Thyroid gland (tissue), 4 donors: ENCODE measurements at regions not wholly inside any gene's neighbourhood (a gene's known extent, or its start where the extent isn't known, plus 50 kb on each side); places are given as distances from the start of the nearest gene placed in this dataset.

Source experiments
- DNase-seq, 2 donors: peaks; one replicate each; pipeline ENCODE4 v3.0.0-alpha.2; 2019
- H3K27ac ChIP-seq, 3 donors: fragments of 200-600 bp; sonication (generic); 1 replicate in 2 of 3; 2 replicates in 1 of 3; pipeline ENCODE4 v1.5.1; 2016 to 2019; ENCODE audit warnings: mild to moderate bottlenecking in 1 of 3, moderate library complexity in 1 of 3
- H3K27me3 ChIP-seq: fragments of 200-600 bp; sonication (generic); one replicate; pipeline ENCODE4 v1.5.1; 2019
- H3K36me3 ChIP-seq, 2 donors: fragments of 200-600 bp; sonication (generic); one replicate each; pipeline ENCODE4 v1.5.1; 2016 to 2019
- H3K4me1 ChIP-seq, 2 donors: fragments of 200-600 bp; sonication (generic); one replicate each; pipeline ENCODE4 v1.5.1; 2017 to 2019
- H3K4me3 ChIP-seq, 3 donors: fragments of 200-600 bp; sonication (generic); replicated peaks in 1 of 3; 1 replicate in 2 of 3; 2 replicates in 1 of 3; pipeline ENCODE4 v1.5.1; 2016; ENCODE audit warnings: mild to moderate bottlenecking in 1 of 3
- H3K9me3 ChIP-seq: fragments of 200-600 bp; sonication (generic); one replicate; pipeline ENCODE4 v1.5.1; 2017
- POLR2A ChIP-seq, 2 donors: fragments of 450-650 bp; IDR thresholded peaks; one replicate each; pipeline ENCODE4 v1.6.1; 2017; ENCODE audit warnings: antibody characterized with exemption in 2 of 2, mild to moderate bottlenecking in 2 of 2, moderate library complexity in 1 of 2
- WGBS, 2 donors: methylation state at CpG; one replicate each; pipeline ENCODE4 v1.1.5; 2017; 5-methylcytosine and 5-hydroxymethylcytosine counted together
- intact Hi-C: fragments of 100-400 bp; cut with DNase I; formaldehyde crosslinking; loops from one replicate; pipeline ENCODE4 v1.15.1; 2023
- TF ChIP-seq, protein P1 (sequence below), 6 experiments: fragments of 200-600 bp in 3 of 6; fragments of 450-650 bp in 3 of 6; sonication (generic) in 3 of 6; IDR thresholded peaks; one replicate each; pipeline ENCODE4 v1.5.1; 2016 to 2019; ENCODE audit warnings: antibody characterized with exemption in 6 of 6, mild to moderate bottlenecking in 2 of 6, inconsistent platforms in 1 of 6, moderate library complexity in 1 of 6

DNA sequence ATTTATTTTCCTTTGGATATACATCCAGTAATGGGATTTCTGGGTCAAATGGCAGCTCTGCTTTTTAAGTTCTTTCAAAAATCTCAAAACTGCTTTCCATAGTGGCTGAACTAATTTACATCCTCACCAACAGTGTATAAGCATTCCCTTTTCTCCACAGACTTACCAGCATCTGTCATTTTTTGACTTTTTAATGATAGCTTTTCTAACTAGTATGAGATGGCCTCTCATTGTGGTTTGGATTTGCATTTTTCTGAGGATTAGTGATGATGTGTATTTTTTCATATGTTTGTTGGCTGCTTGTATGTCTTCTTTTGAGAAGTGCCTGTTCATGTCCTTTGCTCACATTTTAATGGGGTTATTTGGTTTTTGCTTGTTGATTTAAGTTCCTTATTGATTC lies 90.0 kb upstream of the HMHB1 start:
- intact Hi-C loops: no loop called here
- Histone ChIP-seq H3K36me3 (no peaks in the 10 kb centered on the region), H3K27ac (no peak overlapping the region), H3K27me3 (no peaks in the 10 kb centered on the region), H3K9me3 (no peaks in the 10 kb centered on the region), H3K4me1 (peaks cover 0 to 3% of the 10 kb centered on the region in 2 donors), H3K4me3 (no peak overlapping the region)
- no peak for DNase-seq
- TF ChIP-seq, protein P1, sequence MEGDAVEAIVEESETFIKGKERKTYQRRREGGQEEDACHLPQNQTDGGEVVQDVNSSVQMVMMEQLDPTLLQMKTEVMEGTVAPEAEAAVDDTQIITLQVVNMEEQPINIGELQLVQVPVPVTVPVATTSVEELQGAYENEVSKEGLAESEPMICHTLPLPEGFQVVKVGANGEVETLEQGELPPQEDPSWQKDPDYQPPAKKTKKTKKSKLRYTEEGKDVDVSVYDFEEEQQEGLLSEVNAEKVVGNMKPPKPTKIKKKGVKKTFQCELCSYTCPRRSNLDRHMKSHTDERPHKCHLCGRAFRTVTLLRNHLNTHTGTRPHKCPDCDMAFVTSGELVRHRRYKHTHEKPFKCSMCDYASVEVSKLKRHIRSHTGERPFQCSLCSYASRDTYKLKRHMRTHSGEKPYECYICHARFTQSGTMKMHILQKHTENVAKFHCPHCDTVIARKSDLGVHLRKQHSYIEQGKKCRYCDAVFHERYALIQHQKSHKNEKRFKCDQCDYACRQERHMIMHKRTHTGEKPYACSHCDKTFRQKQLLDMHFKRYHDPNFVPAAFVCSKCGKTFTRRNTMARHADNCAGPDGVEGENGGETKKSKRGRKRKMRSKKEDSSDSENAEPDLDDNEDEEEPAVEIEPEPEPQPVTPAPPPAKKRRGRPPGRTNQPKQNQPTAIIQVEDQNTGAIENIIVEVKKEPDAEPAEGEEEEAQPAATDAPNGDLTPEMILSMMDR (IDR thresholded peaks at IDR 0.05): no peak
- no peak for TF ChIP-seq POLR2A (IDR thresholded peaks at IDR 0.05)

DNA sequence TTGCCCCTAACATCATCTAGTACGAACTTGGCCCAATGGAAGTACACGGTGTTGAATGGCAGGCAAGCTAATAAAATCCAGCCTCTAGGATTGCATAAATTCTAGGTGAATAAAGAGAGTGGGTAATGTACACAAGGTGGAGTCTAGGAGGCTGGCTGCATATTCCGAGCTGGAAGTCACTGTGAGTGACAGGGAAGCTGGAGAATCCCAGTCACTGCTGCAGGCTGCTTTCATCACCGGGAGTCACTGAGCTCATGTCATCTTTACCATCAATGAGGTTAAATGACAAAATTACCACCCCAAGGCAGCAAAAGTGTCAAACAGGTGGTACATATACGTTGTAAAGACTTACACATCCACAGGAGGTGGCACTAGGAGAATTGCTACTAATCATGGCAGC lies 91.3 kb upstream of the HMHB1 start:
- Histone ChIP-seq H3K4me3 (no peak overlapping the region), H3K4me1 (peaks cover 2 to 4% of the 10 kb centered on the region in 2 donors), H3K9me3 (no peaks in the 10 kb centered on the region), H3K27ac (no peak overlapping the region), H3K36me3 (no peaks in the 10 kb centered on the region), H3K27me3 (no peaks in the 10 kb centered on the region)
- TF ChIP-seq, protein P1 (IDR thresholded peaks at IDR 0.05): no peak
- TF ChIP-seq POLR2A (IDR thresholded peaks at IDR 0.05): no peak
- intact Hi-C loops: no loop called here
- WGBS, 2 donors: 75 to 93% methylated on average over 5 of the region's 5 CpGs
- DNase-seq: no peak

DNA sequence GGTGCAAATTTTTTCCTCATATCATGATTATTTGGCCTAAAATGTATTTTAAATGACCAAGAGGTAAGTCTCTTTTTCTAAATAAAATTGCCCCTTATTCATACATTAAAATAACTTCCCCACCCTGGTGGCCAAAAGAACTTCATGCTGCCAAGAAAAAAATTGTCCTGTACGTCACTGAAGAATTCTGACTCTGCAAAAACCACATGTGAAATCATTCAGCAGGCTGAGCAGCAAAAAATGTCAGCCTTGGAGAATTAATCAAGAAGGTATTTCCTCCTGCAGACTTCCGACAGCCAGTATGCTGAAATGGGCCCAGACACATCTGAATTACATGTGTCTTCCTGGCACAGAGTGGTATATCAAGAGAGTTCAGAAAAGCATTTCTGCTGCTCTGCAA lies 94.6 kb upstream of the HMHB1 start:
- H3K27ac ChIP-seq: no peak overlapping the region
- intact Hi-C loops: no loop called here
- WGBS, 2 donors: 16 to 36% methylated on average over 2 of the region's 2 CpGs

DNA sequence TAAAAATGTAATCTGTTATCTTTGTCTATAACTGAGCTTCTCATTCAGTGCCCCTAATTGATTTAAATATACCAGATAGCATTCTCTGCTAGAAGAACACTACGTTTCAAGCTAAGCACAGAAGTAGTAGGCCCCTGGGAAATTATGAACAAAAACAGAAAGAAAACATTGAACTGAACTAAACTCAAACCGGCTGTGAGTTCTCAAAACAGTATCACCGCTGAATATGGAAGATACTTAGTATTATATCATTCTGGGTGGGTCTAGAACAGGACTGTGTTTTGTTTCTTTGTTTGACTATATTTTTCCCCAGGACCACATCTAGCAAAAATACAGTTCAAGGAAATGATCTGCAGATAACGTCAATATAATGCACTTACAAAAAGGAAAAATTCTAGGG lies 95.1 kb upstream of the HMHB1 start:
- TF ChIP-seq, protein P1 (IDR thresholded peaks at IDR 0.05): no peak
- WGBS, 2 donors: 46 to 71% methylated on average over 4 of the region's 4 CpGs
- Histone ChIP-seq H3K27me3 (no peaks in the 10 kb centered on the region), H3K4me1 (peaks cover 33 to 41% of the 10 kb centered on the region in 2 donors), H3K36me3 (no peaks in the 10 kb centered on the region), H3K4me3 (no peak overlapping the region), H3K9me3 (no peaks in the 10 kb centered on the region), H3K27ac (no peak overlapping the region)
- no peak for DNase-seq
- intact Hi-C loops: no loop called here

More for the DNA sequence above, 94.6 kb upstream of the HMHB1 start:
- Histone ChIP-seq H3K4me1 (peaks cover 28 to 36% of the 10 kb centered on the region in 2 donors), H3K4me3 (no peak overlapping the region), H3K27me3 (no peaks in the 10 kb centered on the region), H3K9me3 (no peaks in the 10 kb centered on the region), H3K36me3 (no peaks in the 10 kb centered on the region)
- no peak for TF ChIP-seq POLR2A (IDR thresholded peaks at IDR 0.05)
- TF ChIP-seq, protein P1 (IDR thresholded peaks at IDR 0.05): peak in 2 of 6 experiments; percentile 8 to 19
- DNase-seq: no peak

DNA sequence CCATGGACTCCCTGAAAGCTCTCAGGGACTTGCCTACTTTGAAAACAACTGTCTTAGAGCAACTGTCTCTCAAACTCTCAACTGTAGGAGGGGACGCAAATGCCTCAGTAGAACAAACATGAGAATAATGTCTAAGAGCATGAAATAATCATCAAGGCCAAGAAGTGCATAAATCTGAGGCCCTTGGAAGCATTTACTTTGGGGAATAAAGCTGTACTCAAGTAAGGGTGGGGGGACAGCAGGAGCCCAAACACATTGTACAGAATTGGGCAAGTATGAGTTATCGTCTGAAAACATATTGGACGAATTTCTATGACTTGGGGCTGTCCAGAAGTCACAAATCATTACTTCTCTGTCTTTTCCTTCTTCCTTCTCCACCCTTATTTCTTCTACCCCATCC lies 96.3 kb upstream of the HMHB1 start:
- no peak for DNase-seq
- H3K4me3 ChIP-seq: no peak overlapping the region
- WGBS, 2 donors: 93 to 95% methylated on average over 3 of the region's 3 CpGs
- no peaks in the 10 kb centered on the region for H3K27me3 ChIP-seq
- peak overlapping the region in 1 of 3 donors; percentile 64 for H3K27ac ChIP-seq
- TF ChIP-seq, protein P1 (IDR thresholded peaks at IDR 0.05): no peak
- no peak for TF ChIP-seq POLR2A (IDR thresholded peaks at IDR 0.05)
- H3K9me3 ChIP-seq: no peaks in the 10 kb centered on the region
- H3K36me3 ChIP-seq: no peaks in the 10 kb centered on the region
- H3K4me1 ChIP-seq: peaks cover 43 to 52% of the 10 kb centered on the region in 2 donors
- intact Hi-C loops: no loop called here
